H9 (cell line): ENCODE measurements at regions not wholly inside any gene's neighbourhood (a gene's known extent, or its start where the extent isn't known, plus 50 kb on each side); places are given as distances from the start of the nearest gene placed in this dataset.

Source experiments
- DNase-seq: peaks from one replicate; pipeline ENCODE4 v3.0.0-alpha.2; 2017
- H2AFZ ChIP-seq: one replicate; pipeline ENCODE4 v1.6.1; 2013; ENCODE audit warnings: mild to moderate bottlenecking, low read length, control low read depth, moderate library complexity
- H2AK5ac ChIP-seq: 2 replicates; pipeline ENCODE4 v1.6.1; 2013; ENCODE audit warnings: low read length, control low read depth, mixed read lengths; ENCODE audit not compliant: insufficient read length
- H2BK120ac ChIP-seq: one replicate; pipeline ENCODE4 v1.6.1; 2013; ENCODE audit warnings: low read depth, mild to moderate bottlenecking, low read length, control low read depth, inconsistent platforms; ENCODE audit not compliant: poor library complexity, severe bottlenecking
- H2BK12ac ChIP-seq: 2 replicates; pipeline ENCODE4 v1.6.1; 2013; ENCODE audit warnings: low read length, control low read depth, mixed read lengths, low read depth; ENCODE audit not compliant: insufficient read length
- H2BK15ac ChIP-seq: 2 replicates; pipeline ENCODE4 v1.6.1; 2013; ENCODE audit warnings: low read depth, low read length, control low read depth
- H2BK20ac ChIP-seq: one replicate; pipeline ENCODE4 v1.6.1; 2013; ENCODE audit warnings: low read depth, mild to moderate bottlenecking, low read length, control low read depth, inconsistent platforms; ENCODE audit not compliant: poor library complexity, severe bottlenecking
- H2BK5ac ChIP-seq: 2 replicates; pipeline ENCODE4 v1.6.1; 2013; ENCODE audit warnings: low read length, control low read depth, mixed read lengths; ENCODE audit not compliant: insufficient read length
- H3K14ac ChIP-seq: 2 replicates; pipeline ENCODE4 v1.6.1; 2013; ENCODE audit warnings: low read length, control low read depth; ENCODE audit not compliant: insufficient read depth
- H3K18ac ChIP-seq: 2 replicates; pipeline ENCODE4 v1.6.1; 2013; ENCODE audit warnings: low read depth, mild to moderate bottlenecking, mixed read lengths, low read length, control low read depth; ENCODE audit not compliant: insufficient read length
- H3K23ac ChIP-seq: 2 replicates; pipeline ENCODE4 v1.6.1; 2013; ENCODE audit warnings: low read length, control low read depth, mixed read lengths, low read depth; ENCODE audit not compliant: insufficient read length
- H3K23me2 ChIP-seq: 2 replicates; pipeline ENCODE4 v1.6.1; 2013; ENCODE audit warnings: low read depth, mild to moderate bottlenecking, mixed read lengths, low read length, control low read depth; ENCODE audit not compliant: insufficient read length, poor library complexity, severe bottlenecking
- H3K27ac ChIP-seq: 2 replicates; pipeline ENCODE4 v1.5.1; 2013; ENCODE audit warnings: low read length, control low read depth, mixed read lengths, low read depth; ENCODE audit not compliant: insufficient read length
- H3K27me3 ChIP-seq: 2 replicates; pipeline ENCODE4 v1.6.1; 2013; ENCODE audit warnings: low read length, control low read depth, inconsistent platforms; ENCODE audit not compliant: insufficient read depth
- H3K4ac ChIP-seq: 2 replicates; pipeline ENCODE4 v1.6.1; 2013; ENCODE audit warnings: low read depth, mild to moderate bottlenecking, control low read depth, inconsistent platforms, low read length, moderate library complexity
- H3K4me1 ChIP-seq: 2 replicates; pipeline ENCODE4 v1.6.1; 2013; ENCODE audit warnings: low read length, control low read depth, inconsistent platforms; ENCODE audit not compliant: insufficient read depth
- H3K4me2 ChIP-seq: 2 replicates; pipeline ENCODE4 v1.6.1; 2013; ENCODE audit warnings: low read length, control low read depth, mixed read lengths; ENCODE audit not compliant: insufficient read length, insufficient read depth
- H3K56ac ChIP-seq: 2 replicates; pipeline ENCODE4 v1.6.1; 2013; ENCODE audit warnings: low read depth, mild to moderate bottlenecking, mixed read lengths, low read length, control low read depth; ENCODE audit not compliant: insufficient read length
- H3K79me1 ChIP-seq: 2 replicates; pipeline ENCODE4 v1.6.1; 2013; ENCODE audit warnings: low read depth, mild to moderate bottlenecking, moderate library complexity, low read length, control low read depth, inconsistent platforms; ENCODE audit not compliant: insufficient read depth, poor library complexity, severe bottlenecking
- H3K79me2 ChIP-seq: 2 replicates; pipeline ENCODE4 v1.6.1; 2013; ENCODE audit warnings: low read length, control low read depth, inconsistent platforms; ENCODE audit not compliant: insufficient read depth
- H3K9ac ChIP-seq: 2 replicates; pipeline ENCODE4 v1.6.1; 2013; ENCODE audit warnings: low read length, control low read depth, mixed read lengths; ENCODE audit not compliant: insufficient read length; ENCODE audit errors: extremely low read depth
- H3K9me3 ChIP-seq: one replicate; pipeline ENCODE4 v1.6.1; 2013; ENCODE audit warnings: low read depth, low read length, inconsistent platforms; ENCODE audit not compliant: control insufficient read depth
- H3T11ph ChIP-seq: one replicate; pipeline ENCODE4 v1.6.1; 2013; ENCODE audit warnings: mild to moderate bottlenecking, low read length, control low read depth, inconsistent platforms
- H4K20me1 ChIP-seq: one replicate; pipeline ENCODE4 v1.6.1; 2013; ENCODE audit not compliant: control insufficient read depth, insufficient read length, insufficient read depth
- H4K5ac ChIP-seq: 2 replicates; pipeline ENCODE4 v1.6.1; 2013; ENCODE audit warnings: low read depth, mild to moderate bottlenecking, mixed read lengths, low read length, control low read depth; ENCODE audit not compliant: insufficient read length
- H4K8ac ChIP-seq: replicated peaks from 2 replicates; pipeline ENCODE4 v1.6.1; 2013; ENCODE audit warnings: low read length, control low read depth, mixed read lengths, low read depth; ENCODE audit not compliant: insufficient read length
- H4K91ac ChIP-seq: 2 replicates; pipeline ENCODE4 v1.6.1; 2013; ENCODE audit warnings: low read depth, mild to moderate bottlenecking, moderate library complexity, mixed read lengths, low read length, control low read depth; ENCODE audit not compliant: insufficient read length
- H3K27ac Mint-ChIP-seq, 3 experiments: 2 replicates in 2 of 3; 3 replicates in 1 of 3; pipeline ENCODE4 v1.8.0; 2020 to 2021; ENCODE audit warnings: mixed read lengths in 3 of 3, mild to moderate bottlenecking in 1 of 3, moderate library complexity in 1 of 3
- H3K27me3 Mint-ChIP-seq: 2 replicates; pipeline ENCODE4 v1.8.0; 2021; ENCODE audit warnings: low read depth, mild to moderate bottlenecking, moderate library complexity, mixed read lengths
- H3K36me3 Mint-ChIP-seq, 3 experiments: 2 replicates in 2 of 3; 3 replicates in 1 of 3; pipeline ENCODE4 v1.8.0; 2020 to 2021; ENCODE audit warnings: low read depth in 3 of 3, mixed read lengths in 3 of 3; ENCODE audit not compliant: insufficient read depth in 1 of 3
- H3K4me1 Mint-ChIP-seq, 2 experiments: 2 replicates each; pipeline ENCODE4 v1.8.0; 2020; ENCODE audit warnings: mixed read lengths in 2 of 2
- H3K4me3 Mint-ChIP-seq, 2 experiments: 2 replicates in 1 of 2; 3 replicates in 1 of 2; pipeline ENCODE4 v1.8.0; 2020 to 2021; ENCODE audit warnings: mild to moderate bottlenecking in 2 of 2, mixed read lengths in 2 of 2, moderate library complexity in 1 of 2
- H3K9me3 Mint-ChIP-seq, 2 experiments: 2 replicates in 1 of 2; 3 replicates in 1 of 2; pipeline ENCODE4 v1.8.0; 2020; ENCODE audit warnings: mild to moderate bottlenecking in 2 of 2, mixed read lengths in 2 of 2, moderate library complexity in 1 of 2
- TF ChIP-seq, protein P1 (sequence below): fragments of 200-600 bp; sonication (generic); conservative IDR thresholded peaks from 3 replicates; pipeline ENCODE4 v1.8.0; 2021; ENCODE audit warnings: antibody characterized with exemption, mild to moderate bottlenecking

DNA sequence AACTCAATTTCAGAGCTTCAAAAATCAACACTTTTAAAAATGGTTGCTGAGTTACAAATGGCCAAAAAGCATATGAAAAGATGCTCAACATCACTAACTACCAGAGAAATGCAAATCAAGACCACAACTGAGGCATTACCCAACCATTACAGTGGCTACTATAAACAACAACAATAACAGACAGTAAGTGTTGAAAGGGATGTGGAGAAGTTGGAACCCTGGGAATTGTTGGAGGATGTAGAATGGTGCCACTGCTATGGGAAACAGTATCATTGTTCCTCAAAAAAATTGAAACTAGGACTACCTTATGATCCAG is 173.3 kb upstream of the SPRED2 start:
- Histone ChIP-seq H3T11ph (no peak overlapping the region), H3K23me2 (no peaks in the 10 kb centered on the region), H3K9ac (no peak overlapping the region), H2BK20ac (no peak overlapping the region), H2BK120ac (no peak overlapping the region), H3K4me1 (0 out of 2 replicates have a peak, but pooled peaks cover 5% of the 10 kb centered on the region), H4K5ac (no peak overlapping the region), H3K18ac (no peak overlapping the region), H2BK5ac (no peak overlapping the region), H3K4ac (no peak overlapping the region), H2BK15ac (no peak overlapping the region), H2AFZ (no peak overlapping the region), H4K20me1 (no peaks in the 10 kb centered on the region), H3K9me3 (no peaks in the 10 kb centered on the region), H3K79me1 (no peaks in the 10 kb centered on the region), H3K4me2 (no peak overlapping the region), H3K23ac (no peak overlapping the region), H3K27me3 (no peaks in the 10 kb centered on the region), H2BK12ac (no peak overlapping the region), H2AK5ac (no peak overlapping the region), H3K27ac (no peak overlapping the region), H4K8ac (no peak overlapping the region), H3K56ac (no peak overlapping the region), H3K79me2 (no peaks in the 10 kb centered on the region), H3K14ac (no peak overlapping the region), H4K91ac (no peak overlapping the region)
- Mint-ChIP-seq H3K4me3 (no peak overlapping the region), H3K27ac (no peak overlapping the region), H3K9me3 (peaks cover 8 to 9% of the 10 kb centered on the region in 2 experiments), H3K36me3 (peaks cover 4 to 8% (median 7%) of the 10 kb centered on the region in 3 experiments; a peak in 6 of 7 replicates), H3K4me1 (peaks cover 16 to 29% of the 10 kb centered on the region in 2 experiments), H3K27me3 (peaks cover 2% of the 10 kb centered on the region)
- no peak for DNase-seq
- TF ChIP-seq, protein P1, sequence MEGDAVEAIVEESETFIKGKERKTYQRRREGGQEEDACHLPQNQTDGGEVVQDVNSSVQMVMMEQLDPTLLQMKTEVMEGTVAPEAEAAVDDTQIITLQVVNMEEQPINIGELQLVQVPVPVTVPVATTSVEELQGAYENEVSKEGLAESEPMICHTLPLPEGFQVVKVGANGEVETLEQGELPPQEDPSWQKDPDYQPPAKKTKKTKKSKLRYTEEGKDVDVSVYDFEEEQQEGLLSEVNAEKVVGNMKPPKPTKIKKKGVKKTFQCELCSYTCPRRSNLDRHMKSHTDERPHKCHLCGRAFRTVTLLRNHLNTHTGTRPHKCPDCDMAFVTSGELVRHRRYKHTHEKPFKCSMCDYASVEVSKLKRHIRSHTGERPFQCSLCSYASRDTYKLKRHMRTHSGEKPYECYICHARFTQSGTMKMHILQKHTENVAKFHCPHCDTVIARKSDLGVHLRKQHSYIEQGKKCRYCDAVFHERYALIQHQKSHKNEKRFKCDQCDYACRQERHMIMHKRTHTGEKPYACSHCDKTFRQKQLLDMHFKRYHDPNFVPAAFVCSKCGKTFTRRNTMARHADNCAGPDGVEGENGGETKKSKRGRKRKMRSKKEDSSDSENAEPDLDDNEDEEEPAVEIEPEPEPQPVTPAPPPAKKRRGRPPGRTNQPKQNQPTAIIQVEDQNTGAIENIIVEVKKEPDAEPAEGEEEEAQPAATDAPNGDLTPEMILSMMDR, result no peak
